Neural crest cell (in vitro differentiated cells): ENCODE measurements at regions not wholly inside any gene's neighbourhood (a gene's known extent, or its start where the extent isn't known, plus 50 kb on each side); places are given as distances from the start of the nearest gene placed in this dataset.

Experiments used
- DNase-seq: peaks from one replicate; pipeline ENCODE4 v3.0.0; 2021; ENCODE audit warnings: low read depth, mixed read lengths, low spot score
- H3K27ac Mint-ChIP-seq: one replicate; pipeline ENCODE4 v1.8.0; 2021; ENCODE audit warnings: mild to moderate bottlenecking, mixed read lengths; ENCODE audit not compliant: unreplicated experiment
- H3K27me3 Mint-ChIP-seq: 2 replicates; pipeline ENCODE4 v1.8.0; 2021; ENCODE audit warnings: low read depth, mild to moderate bottlenecking, mixed read lengths
- H3K36me3 Mint-ChIP-seq: 2 replicates; pipeline ENCODE4 v1.8.0; 2021; ENCODE audit warnings: low read depth, mild to moderate bottlenecking, mixed read lengths
- H3K4me1 Mint-ChIP-seq: 2 replicates; pipeline ENCODE4 v1.8.0; 2021; ENCODE audit warnings: mixed read lengths
- H3K4me3 Mint-ChIP-seq: one replicate; pipeline ENCODE4 v1.8.0; 2021; ENCODE audit warnings: mild to moderate bottlenecking, mixed read lengths
- H3K9me3 Mint-ChIP-seq: 2 replicates; pipeline ENCODE4 v1.8.0; 2021; ENCODE audit warnings: mixed read lengths
- CTCF ChIP-seq: fragments of 200-600 bp; sonication (generic); conservative IDR thresholded peaks from 2 replicates; pipeline ENCODE4 v1.5.0; 2021; ENCODE audit warnings: antibody characterized with exemption, mild to moderate bottlenecking

- no peak overlapping the region for H3K27ac Mint-ChIP-seq
- TF ChIP-seq CTCF = no peak
- no peak for DNase-seq
- H3K4me1 Mint-ChIP-seq = no peaks in the 10 kb centered on the region
- no peak overlapping the region for H3K4me3 Mint-ChIP-seq
- H3K36me3 Mint-ChIP-seq = no peaks in the 10 kb centered on the region
- no peaks in the 10 kb centered on the region for H3K27me3 Mint-ChIP-seq
- H3K9me3 Mint-ChIP-seq = peaks cover 2% of the 10 kb centered on the region
Observed at GRCh38 chr13:105543742-105544141, 991.7 kb downstream of the EFNB2 start.

GRCh38 chr13:105541565-105541964 lies 993.9 kb downstream of the EFNB2 start:
- no peaks in the 10 kb centered on the region for H3K4me1 Mint-ChIP-seq
- no peak for DNase-seq
- no peaks in the 10 kb centered on the region for H3K36me3 Mint-ChIP-seq
- H3K27me3 Mint-ChIP-seq = no peaks in the 10 kb centered on the region
- H3K4me3 Mint-ChIP-seq = no peak overlapping the region
- no peak for TF ChIP-seq CTCF
- no peak overlapping the region for H3K27ac Mint-ChIP-seq
- H3K9me3 Mint-ChIP-seq = peaks cover 2% of the 10 kb centered on the region

- Mint-ChIP-seq H3K27ac (no peak overlapping the region), H3K27me3 (no peaks in the 10 kb centered on the region), H3K9me3 (peaks cover 2% of the 10 kb centered on the region), H3K36me3 (no peaks in the 10 kb centered on the region), H3K4me1 (no peaks in the 10 kb centered on the region), H3K4me3 (no peak overlapping the region)
- no peak for DNase-seq
- TF ChIP-seq CTCF = no peak
Observed at GRCh38 chr13:105538346-105538745, 997.1 kb downstream of the EFNB2 start.

- no peaks in the 10 kb centered on the region for H3K27me3 Mint-ChIP-seq
- H3K27ac Mint-ChIP-seq = no peak overlapping the region
- no peaks in the 10 kb centered on the region for H3K36me3 Mint-ChIP-seq
- no peak overlapping the region for H3K4me3 Mint-ChIP-seq
- H3K9me3 Mint-ChIP-seq = peaks cover 5% of the 10 kb centered on the region
- no peak for DNase-seq
- H3K4me1 Mint-ChIP-seq = no peaks in the 10 kb centered on the region
- TF ChIP-seq CTCF = no peak
Observed at GRCh38 chr13:105537113-105537512, 998.3 kb downstream of the EFNB2 start.

- Mint-ChIP-seq H3K27me3 (no peaks in the 10 kb centered on the region), H3K27ac (no peak overlapping the region), H3K36me3 (no peaks in the 10 kb centered on the region), H3K4me1 (peaks cover 5% of the 10 kb centered on the region), H3K4me3 (no peak overlapping the region), H3K9me3 (peaks cover 9% of the 10 kb centered on the region)
- no peak for TF ChIP-seq CTCF
- DNase-seq = no peak
Observed at GRCh38 chr13:105530468-105530867, 1005.0 kb downstream of the EFNB2 start.

- H3K4me3 Mint-ChIP-seq = no peak overlapping the region
- H3K9me3 Mint-ChIP-seq = peaks cover 12% of the 10 kb centered on the region
- no peak overlapping the region for H3K27ac Mint-ChIP-seq
- H3K36me3 Mint-ChIP-seq = peaks cover 3% of the 10 kb centered on the region
- DNase-seq = no peak
- no peak for TF ChIP-seq CTCF
- peaks cover 7% of the 10 kb centered on the region for H3K4me1 Mint-ChIP-seq
- H3K27me3 Mint-ChIP-seq = no peaks in the 10 kb centered on the region
Observed at GRCh38 chr13:105527127-105527526, 1008.3 kb downstream of the EFNB2 start.
